ENCODE measurements at regions not wholly inside any gene's neighbourhood (a gene's known extent, or its start where the extent isn't known, plus 50 kb on each side); places are given as distances from the start of the nearest gene placed in this dataset.

DNA sequence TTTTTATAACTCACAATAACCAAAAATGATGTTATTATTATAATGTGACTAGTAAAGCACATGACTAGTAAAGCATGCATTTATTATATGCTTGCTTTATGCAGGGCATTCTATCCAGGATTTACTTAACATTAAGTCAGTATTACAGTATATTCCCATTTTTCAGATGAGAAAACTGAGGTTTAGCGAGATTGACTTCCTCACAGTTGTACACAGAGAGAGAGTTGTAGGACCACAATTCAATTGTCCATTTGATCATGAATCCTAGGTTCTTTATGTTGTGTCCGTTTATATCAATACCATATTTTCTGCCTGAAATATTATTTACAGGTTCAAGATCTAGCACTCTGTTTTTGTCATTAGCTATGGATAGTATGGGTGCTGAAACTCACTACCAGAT, 301.5 kb downstream of the PRL start:
- Histone ChIP-seq H2AFZ (ENCODE audit: low read length) (no peak overlapping the region), H3K79me2 (ENCODE audit: insufficient read depth, low read length) (no peaks in the 10 kb centered on the region), H4K20me1 (ENCODE audit: insufficient read depth, low read length) (no peaks in the 10 kb centered on the region), H3K9ac (ENCODE audit: low read length) (no peak overlapping the region), H3F3A (ENCODE audit: insufficient read depth, low read length) (no peaks in the 10 kb centered on the region), H3K4me2 (ENCODE audit: low read length) (no peak overlapping the region), H3K36me3 (ENCODE audit: insufficient read depth, low read length) (no peaks in the 10 kb centered on the region), H3K27me3 (ENCODE audit: insufficient read depth, low read length) (no peaks in the 10 kb centered on the region), H3K27ac (ENCODE audit: low read depth, low read length, poor library complexity, severe bottlenecking) (no peak overlapping the region), H3K4me3 (ENCODE audit: low read depth, low read length, poor library complexity, severe bottlenecking) (no peak overlapping the region), H3K9me3 (ENCODE audit: low read length) (no peaks in the 10 kb centered on the region), H3K4me1 (ENCODE audit: insufficient read depth, low read length, severe bottlenecking) (peaks cover 21% of the 10 kb centered on the region), H3K9me2 (ENCODE audit: low read depth, low read length) (no peaks in the 10 kb centered on the region)
- TF ChIP-seq EZH2 (IDR thresholded peaks at IDR 0.05; ENCODE audit: borderline replicate concordance, low read length), result no peak
- TF ChIP-seq, protein P1, sequence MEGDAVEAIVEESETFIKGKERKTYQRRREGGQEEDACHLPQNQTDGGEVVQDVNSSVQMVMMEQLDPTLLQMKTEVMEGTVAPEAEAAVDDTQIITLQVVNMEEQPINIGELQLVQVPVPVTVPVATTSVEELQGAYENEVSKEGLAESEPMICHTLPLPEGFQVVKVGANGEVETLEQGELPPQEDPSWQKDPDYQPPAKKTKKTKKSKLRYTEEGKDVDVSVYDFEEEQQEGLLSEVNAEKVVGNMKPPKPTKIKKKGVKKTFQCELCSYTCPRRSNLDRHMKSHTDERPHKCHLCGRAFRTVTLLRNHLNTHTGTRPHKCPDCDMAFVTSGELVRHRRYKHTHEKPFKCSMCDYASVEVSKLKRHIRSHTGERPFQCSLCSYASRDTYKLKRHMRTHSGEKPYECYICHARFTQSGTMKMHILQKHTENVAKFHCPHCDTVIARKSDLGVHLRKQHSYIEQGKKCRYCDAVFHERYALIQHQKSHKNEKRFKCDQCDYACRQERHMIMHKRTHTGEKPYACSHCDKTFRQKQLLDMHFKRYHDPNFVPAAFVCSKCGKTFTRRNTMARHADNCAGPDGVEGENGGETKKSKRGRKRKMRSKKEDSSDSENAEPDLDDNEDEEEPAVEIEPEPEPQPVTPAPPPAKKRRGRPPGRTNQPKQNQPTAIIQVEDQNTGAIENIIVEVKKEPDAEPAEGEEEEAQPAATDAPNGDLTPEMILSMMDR (IDR thresholded peaks at IDR 0.05; ENCODE audit: low read length), result no peak

- Histone ChIP-seq H3K36me3 (ENCODE audit: insufficient read depth, low read length) (no peaks in the 10 kb centered on the region), H4K20me1 (ENCODE audit: insufficient read depth, low read length) (no peaks in the 10 kb centered on the region), H3K27me3 (ENCODE audit: insufficient read depth, low read length) (no peaks in the 10 kb centered on the region), H3K4me3 (ENCODE audit: low read depth, low read length, poor library complexity, severe bottlenecking) (no peak overlapping the region), H3K79me2 (ENCODE audit: insufficient read depth, low read length) (no peaks in the 10 kb centered on the region), H3K9me2 (ENCODE audit: low read depth, low read length) (no peaks in the 10 kb centered on the region), H3K4me2 (ENCODE audit: low read length) (no peak overlapping the region), H3K9me3 (ENCODE audit: low read length) (no peaks in the 10 kb centered on the region), H2AFZ (ENCODE audit: low read length) (no peak overlapping the region), H3K4me1 (ENCODE audit: insufficient read depth, low read length, severe bottlenecking) (peaks cover 21% of the 10 kb centered on the region), H3K9ac (ENCODE audit: low read length) (no peak overlapping the region), H3K27ac (ENCODE audit: low read depth, low read length, poor library complexity, severe bottlenecking) (no peak overlapping the region), H3F3A (ENCODE audit: insufficient read depth, low read length) (no peaks in the 10 kb centered on the region)
- no peak for TF ChIP-seq EZH2 (IDR thresholded peaks at IDR 0.05; ENCODE audit: borderline replicate concordance, low read length)
- TF ChIP-seq, protein P1 (IDR thresholded peaks at IDR 0.05; ENCODE audit: low read length), result no peak
Observed at GRCh38 chr6:21996425-21997118, 300.3 kb downstream of the PRL start.

DNA sequence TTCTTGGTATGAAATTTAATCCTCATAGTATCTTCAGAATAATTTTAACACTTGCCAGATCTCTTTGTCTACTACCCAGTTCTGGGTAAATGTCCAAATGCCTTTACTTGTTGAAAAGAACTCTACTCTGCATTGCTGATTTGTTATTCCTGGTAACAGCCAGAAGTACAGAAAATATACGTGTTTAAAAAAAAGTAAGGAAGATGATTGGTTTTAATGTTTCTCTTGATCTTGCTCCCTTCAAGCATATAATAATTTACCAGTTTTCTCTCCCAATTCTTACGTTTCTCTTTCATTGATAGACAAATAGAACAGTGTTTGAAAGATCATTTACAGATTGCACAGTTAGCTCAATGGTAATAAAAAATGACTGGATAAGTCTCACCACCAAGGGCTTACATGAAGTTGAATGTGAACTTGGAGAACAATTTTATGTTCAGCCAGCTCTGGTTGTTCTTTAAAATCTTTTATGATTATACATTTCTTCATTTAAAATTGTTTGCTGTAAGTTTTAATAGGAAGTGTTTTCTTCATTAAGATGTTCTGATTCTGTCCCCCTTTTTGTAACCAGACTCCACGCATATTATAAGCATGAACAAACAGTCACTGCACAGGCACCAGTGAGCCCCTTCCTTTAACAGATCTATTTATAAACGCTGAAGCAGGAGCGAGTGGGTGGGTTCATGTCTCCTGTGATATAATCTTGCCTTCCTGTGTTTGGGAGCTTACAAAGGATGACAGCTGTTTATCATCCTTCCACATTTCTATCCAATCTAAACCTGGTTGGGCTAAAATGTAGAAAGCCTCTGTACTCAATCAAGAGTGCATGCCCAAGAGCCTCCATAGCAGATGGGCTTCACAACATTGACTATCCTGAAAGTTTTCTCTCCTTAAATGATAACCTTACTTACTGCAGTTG, 299.5 kb downstream of the PRL start:
- Histone ChIP-seq H3F3A (ENCODE audit: insufficient read depth, low read length) (no peaks in the 10 kb centered on the region), H3K36me3 (ENCODE audit: insufficient read depth, low read length) (no peaks in the 10 kb centered on the region), H3K27me3 (ENCODE audit: insufficient read depth, low read length) (no peaks in the 10 kb centered on the region), H3K9ac (ENCODE audit: low read length) (no peak overlapping the region), H3K4me2 (ENCODE audit: low read length) (no peak overlapping the region), H3K9me2 (ENCODE audit: low read depth, low read length) (no peaks in the 10 kb centered on the region), H3K27ac (ENCODE audit: low read depth, low read length, poor library complexity, severe bottlenecking) (no peak overlapping the region), H3K79me2 (ENCODE audit: insufficient read depth, low read length) (no peaks in the 10 kb centered on the region), H4K20me1 (ENCODE audit: insufficient read depth, low read length) (no peaks in the 10 kb centered on the region), H3K4me3 (ENCODE audit: low read depth, low read length, poor library complexity, severe bottlenecking) (no peak overlapping the region), H2AFZ (ENCODE audit: low read length) (no peak overlapping the region), H3K9me3 (ENCODE audit: low read length) (no peaks in the 10 kb centered on the region), H3K4me1 (ENCODE audit: insufficient read depth, low read length, severe bottlenecking) (peaks cover 21% of the 10 kb centered on the region)
- TF ChIP-seq, protein P1 (IDR thresholded peaks at IDR 0.05; ENCODE audit: low read length), result no peak
- TF ChIP-seq EZH2 (IDR thresholded peaks at IDR 0.05; ENCODE audit: borderline replicate concordance, low read length), result no peak

Data from OCI-LY1 (cell line).